Gastroesophageal sphincter (tissue), 3 donors: ENCODE measurements at regions not wholly inside any gene's neighbourhood (a gene's known extent, or its start where the extent isn't known, plus 50 kb on each side); places are given as distances from the start of the nearest gene placed in this dataset.

Experiments used
- CTCF ChIP-seq, 4 experiments: fragments of 200-600 bp in 2 of 4; fragments of 450-650 bp in 2 of 4; sonication (generic) in 1 of 4; IDR thresholded peaks; one replicate each; pipeline ENCODE4 v1.5.1; 2017 to 2019; ENCODE audit warnings: antibody characterized with exemption in 4 of 4, mild to moderate bottlenecking in 2 of 4, moderate library complexity in 2 of 4
- POLR2A ChIP-seq, 2 donors: fragments of 450-650 bp; IDR thresholded peaks; one replicate each; pipeline ENCODE4 v1.6.1; 2017; ENCODE audit warnings: antibody characterized with exemption in 2 of 2, mild to moderate bottlenecking in 2 of 2, moderate library complexity in 1 of 2

GRCh38 chr12:123066384-123066710, 84.5 kb downstream of the PITPNM2 start:
- TF ChIP-seq CTCF (IDR thresholded peaks at IDR 0.05): no peak
- TF ChIP-seq POLR2A (IDR thresholded peaks at IDR 0.05): no peak
